T-cell (primary cell): ENCODE measurements at regions not wholly inside any gene's neighbourhood (a gene's known extent, or its start where the extent isn't known, plus 50 kb on each side); places are given as distances from the start of the nearest gene placed in this dataset.

Source experiments
- ATAC-seq, 4 experiments: fragments of 200-7000 bp in 3 of 4; fragments of 150-1000 bp in 1 of 4; cut with Tn5 transposase; replicated peaks in 1 of 4; 1 replicate in 3 of 4; 2 replicates in 1 of 4; pipeline ENCODE4 v1.10.0; 2021; ENCODE audit warnings: moderate library complexity in 3 of 4, mild to moderate bottlenecking in 2 of 4, moderate number of reproducible peaks in 1 of 4
- CTCF ChIA-PET, 2 donors: fragments of 300-600 bp; sonication (Branson Sonifier 250); formaldehyde crosslinking; loops; one replicate each; lab custom pipeline; 2022; ENCODE audit warnings: antibody characterized with exemption in 2 of 2; lab: Charles Lee
- POLR2A ChIA-PET, 2 donors: fragments of 300-600 bp; sonication (Branson Sonifier 250); formaldehyde crosslinking; loops; one replicate each; lab custom pipeline; 2022; ENCODE audit warnings: antibody characterized with exemption in 2 of 2; lab: Charles Lee
- DNase-seq, 35 experiments: peaks; one replicate each; pipeline versions ENCODE4 v3.0.0 to v3.0.0-alpha.2; 2013 to 2023
- H3K27ac ChIP-seq: one replicate; pipeline ENCODE4 v1.5.1; 2013; ENCODE audit warnings: low read length
- H3K27me3 ChIP-seq, 2 experiments: replicated peaks in 1 of 2; 1 replicate in 1 of 2; 2 replicates in 1 of 2; pipeline versions ENCODE4 v1.6.1 to v1.7.0; 2013; ENCODE audit warnings: low read length in 1 of 2, mixed read lengths in 1 of 2; ENCODE audit not compliant: control insufficient read depth in 2 of 2, insufficient read depth in 2 of 2; ENCODE audit errors: extremely low read depth in 1 of 2
- H3K36me3 ChIP-seq, 2 donors: 1 replicate in 1 of 2; 2 replicates in 1 of 2; pipeline versions ENCODE4 v1.6.1 to v1.7.0; 2013; ENCODE audit warnings: low read length in 1 of 2; ENCODE audit not compliant: control insufficient read depth in 2 of 2, insufficient read depth in 1 of 2; ENCODE audit errors: extremely low read depth in 1 of 2
- H3K4me1 ChIP-seq, 2 experiments: 1 replicate in 1 of 2; 2 replicates in 1 of 2; pipeline versions ENCODE4 v1.6.1 to v1.7.0; 2013; ENCODE audit warnings: low read length in 2 of 2, mixed read lengths in 1 of 2; ENCODE audit not compliant: insufficient read depth in 2 of 2, control insufficient read depth in 1 of 2; ENCODE audit errors: extremely low read depth in 1 of 2
- H3K4me3 ChIP-seq, 2 donors: 1 replicate in 1 of 2; 2 replicates in 1 of 2; pipeline versions ENCODE4 v1.5.1 to v1.7.0; 2013; ENCODE audit warnings: mild to moderate bottlenecking in 2 of 2, low read length in 1 of 2, moderate library complexity in 1 of 2; ENCODE audit not compliant: control insufficient read depth in 1 of 2; ENCODE audit errors: extremely low read depth in 1 of 2
- H3K9me3 ChIP-seq: 2 replicates; pipeline ENCODE4 v1.7.0; 2013
- H3K27ac Mint-ChIP-seq, 2 donors: one replicate each; pipeline ENCODE4 v1.8.0; 2020 to 2021; ENCODE audit warnings: mild to moderate bottlenecking in 2 of 2, mixed read lengths in 2 of 2
- H3K27me3 Mint-ChIP-seq, 2 donors: one replicate each; pipeline ENCODE4 v1.8.0; 2021 to 2022; ENCODE audit warnings: mixed read lengths in 2 of 2
- H3K36me3 Mint-ChIP-seq: one replicate; pipeline ENCODE4 v1.8.0; 2021; ENCODE audit warnings: mixed read lengths
- H3K4me1 Mint-ChIP-seq, 3 donors: one replicate each; pipeline ENCODE4 v1.8.0; 2020 to 2022; ENCODE audit warnings: mixed read lengths in 3 of 3, mild to moderate bottlenecking in 1 of 3
- H3K4me3 Mint-ChIP-seq, 3 donors: one replicate each; pipeline ENCODE4 v1.8.0; 2020 to 2022; ENCODE audit warnings: mild to moderate bottlenecking in 3 of 3, mixed read lengths in 3 of 3, moderate library complexity in 3 of 3
- H3K9me3 Mint-ChIP-seq, 3 donors: one replicate each; pipeline ENCODE4 v1.8.0; 2020 to 2022; ENCODE audit warnings: mixed read lengths in 3 of 3
- WGBS: methylation state at CpG from one replicate; pipeline ENCODE4 v1.1.5; 2013; ENCODE audit warnings: missing lambda C conversion rate; ENCODE audit not compliant: insufficient coverage; 5-methylcytosine and 5-hydroxymethylcytosine counted together

DNA sequence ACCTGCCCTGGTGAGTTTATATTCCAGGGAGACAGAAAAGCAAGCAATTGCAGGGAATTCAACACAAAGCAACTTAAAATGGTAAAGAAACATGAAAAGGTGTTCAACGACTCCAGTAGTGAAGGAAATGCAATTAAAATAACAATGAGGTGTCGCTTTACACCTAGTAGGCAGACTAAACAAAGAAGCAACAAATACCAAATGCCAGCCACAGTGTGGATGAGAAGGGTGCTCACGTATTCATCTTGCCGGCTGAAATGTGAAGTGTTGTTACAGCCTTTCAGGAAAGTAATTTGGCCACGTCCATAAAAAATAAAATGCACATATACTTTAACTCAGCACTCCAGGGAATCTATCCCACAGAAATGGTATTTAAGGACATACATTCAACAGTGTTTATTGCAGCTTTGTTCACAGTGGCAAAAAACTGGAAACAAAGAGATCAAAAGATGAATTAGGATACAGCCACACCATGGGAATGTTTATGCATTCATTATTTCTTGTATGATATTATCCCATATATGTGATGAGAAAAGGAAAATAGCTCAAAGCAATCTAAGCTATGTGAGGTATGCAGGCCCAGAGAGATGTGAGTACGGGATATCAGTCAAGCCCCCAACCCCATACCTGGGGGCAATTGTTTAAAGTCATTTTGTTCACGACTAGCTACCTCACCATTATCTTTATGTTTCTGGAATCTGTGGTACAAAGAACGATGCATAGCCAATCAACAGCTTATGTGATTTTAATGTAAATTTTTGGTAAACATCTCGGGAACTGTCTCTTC, 266.0 kb upstream of the SOX4 start:
- ATAC-seq = no peak
- no peaks in the 10 kb centered on the region for H3K9me3 Mint-ChIP-seq

DNA sequence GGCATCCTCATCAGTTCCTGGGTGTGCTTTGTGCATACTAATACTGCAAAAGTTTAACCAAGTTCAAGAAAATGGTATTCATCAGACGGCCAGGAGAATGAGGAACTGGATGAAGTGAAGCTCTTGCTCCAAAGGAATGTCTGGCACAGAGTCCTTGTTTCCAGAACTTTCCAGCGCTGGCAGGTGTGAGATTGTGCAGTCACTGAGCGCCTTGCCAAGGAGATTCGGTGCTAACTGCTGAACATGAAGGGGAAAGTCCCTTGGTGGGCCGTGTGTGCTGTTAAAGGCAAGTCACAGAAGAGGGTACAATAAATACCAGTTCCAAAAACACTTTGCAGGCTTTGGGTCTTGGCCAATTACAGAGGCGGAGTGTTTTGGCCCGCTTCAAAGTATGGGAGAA, 262.3 kb upstream of the SOX4 start:
- Histone ChIP-seq H3K27me3 (peaks cover 0 to 2% of the 10 kb centered on the region in 2 experiments), H3K4me3 (no peak overlapping the region), H3K27ac (no peak overlapping the region), H3K36me3 (no peaks in the 10 kb centered on the region), H3K4me1 (no peaks in the 10 kb centered on the region), H3K9me3 (no peaks in the 10 kb centered on the region)
- no peaks in the 10 kb centered on the region for H3K27me3 Mint-ChIP-seq
- H3K4me3 Mint-ChIP-seq = no peak overlapping the region
- DNase-seq (no peak), ATAC-seq (no peak)
- POLR2A ChIA-PET = no interaction called here
- no peaks in the 10 kb centered on the region for H3K36me3 Mint-ChIP-seq
- H3K4me1 Mint-ChIP-seq = no peaks in the 10 kb centered on the region
- 71% methylated on average over 5 of the region's 7 CpGs for WGBS
- CTCF ChIA-PET = no interaction called here
- no peak overlapping the region for H3K27ac Mint-ChIP-seq
- no peaks in the 10 kb centered on the region for H3K9me3 Mint-ChIP-seq

More for the DNA sequence above, 266.0 kb upstream of the SOX4 start:
- Mint-ChIP-seq H3K27ac (no peak overlapping the region), H3K27me3 (no peaks in the 10 kb centered on the region), H3K4me3 (no peak overlapping the region), H3K36me3 (no peaks in the 10 kb centered on the region), H3K4me1 (no peaks in the 10 kb centered on the region)
- no peaks in the 10 kb centered on the region for H3K36me3 ChIP-seq
- H3K4me1 ChIP-seq = no peaks in the 10 kb centered on the region
- no CpG with 5 or more reads among the region's 9 CpGs for WGBS
- no peak overlapping the region for H3K27ac ChIP-seq
- H3K4me3 ChIP-seq = no peak overlapping the region
- H3K27me3 ChIP-seq = peaks cover 0 to 2% of the 10 kb centered on the region in 2 experiments
- no peak for DNase-seq
- POLR2A ChIA-PET = no interaction called here
- H3K9me3 ChIP-seq = no peaks in the 10 kb centered on the region
- CTCF ChIA-PET = no interaction called here

DNA sequence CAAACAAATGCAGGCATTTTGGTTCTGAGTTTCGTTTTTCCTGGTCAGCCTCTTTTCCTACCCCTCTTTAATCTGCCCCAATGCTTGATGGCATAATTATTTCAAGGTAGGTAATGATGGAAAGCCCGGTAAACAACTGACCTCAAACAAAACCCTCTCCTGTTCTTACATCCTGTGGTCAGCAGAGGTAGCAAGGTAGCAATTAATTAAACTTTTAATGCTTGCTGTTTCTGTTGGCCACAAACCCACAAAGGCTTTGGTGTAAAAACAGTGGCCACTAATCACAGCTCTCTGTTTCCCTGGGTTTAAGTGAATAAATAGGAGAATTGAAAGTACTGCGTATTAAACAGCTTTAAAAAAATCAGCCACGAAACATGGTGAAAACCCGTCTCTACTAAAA, 261.5 kb upstream of the SOX4 start:
- peaks cover 0 to 4% (median 0%) of the 10 kb centered on the region in 3 donors for H3K9me3 Mint-ChIP-seq
- no peaks in the 10 kb centered on the region for H3K4me1 Mint-ChIP-seq
- CTCF ChIA-PET = no interaction called here
- H3K36me3 Mint-ChIP-seq = no peaks in the 10 kb centered on the region
- Histone ChIP-seq H3K36me3 (no peaks in the 10 kb centered on the region), H3K9me3 (no peaks in the 10 kb centered on the region), H3K4me1 (no peaks in the 10 kb centered on the region), H3K4me3 (no peak overlapping the region), H3K27me3 (peaks cover 0 to 2% of the 10 kb centered on the region in 2 experiments), H3K27ac (no peak overlapping the region)
- no peak overlapping the region for H3K27ac Mint-ChIP-seq
- ATAC-seq (no peak), DNase-seq (no peak)
- H3K27me3 Mint-ChIP-seq = no peaks in the 10 kb centered on the region
- POLR2A ChIA-PET = no interaction called here
- no peak overlapping the region for H3K4me3 Mint-ChIP-seq
- WGBS = 94% methylated on average over 3 of the region's 5 CpGs

DNA sequence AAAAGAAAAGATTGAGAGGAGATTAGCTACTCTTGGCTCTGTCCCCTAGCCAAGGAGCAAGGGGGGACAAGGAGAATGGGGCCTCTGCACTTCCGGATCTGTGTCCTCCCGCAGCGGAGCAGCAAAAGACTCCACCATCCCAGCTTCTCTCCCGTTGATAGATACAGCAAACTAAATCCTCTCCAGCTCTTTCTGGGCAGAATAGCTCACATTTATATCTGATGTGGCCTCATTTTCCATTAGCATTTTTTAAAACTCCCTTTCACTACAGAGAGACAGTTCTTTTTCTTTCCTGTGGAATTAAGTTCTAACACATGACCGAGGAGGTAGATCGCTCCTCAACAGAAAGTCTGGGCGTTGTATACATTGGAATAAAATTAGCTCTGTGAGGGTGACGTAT, 260.9 kb upstream of the SOX4 start:
- H3K9me3 ChIP-seq = no peaks in the 10 kb centered on the region
- DNase-seq (no peak), ATAC-seq (no peak)
- no peak overlapping the region for H3K27ac ChIP-seq
- CTCF ChIA-PET = no interaction called here
- no peaks in the 10 kb centered on the region for H3K4me1 ChIP-seq
- Mint-ChIP-seq H3K36me3 (no peaks in the 10 kb centered on the region), H3K4me1 (no peaks in the 10 kb centered on the region), H3K27ac (no peak overlapping the region), H3K27me3 (no peaks in the 10 kb centered on the region), H3K4me3 (no peak overlapping the region), H3K9me3 (peaks cover 4% of the 10 kb centered on the region in 3 donors)
- WGBS = 87% methylated on average over 3 of the region's 8 CpGs
- H3K36me3 ChIP-seq = no peaks in the 10 kb centered on the region
- no peak overlapping the region for H3K4me3 ChIP-seq
- peaks cover 0 to 2% of the 10 kb centered on the region in 2 experiments for H3K27me3 ChIP-seq
- POLR2A ChIA-PET = no interaction called here

DNA sequence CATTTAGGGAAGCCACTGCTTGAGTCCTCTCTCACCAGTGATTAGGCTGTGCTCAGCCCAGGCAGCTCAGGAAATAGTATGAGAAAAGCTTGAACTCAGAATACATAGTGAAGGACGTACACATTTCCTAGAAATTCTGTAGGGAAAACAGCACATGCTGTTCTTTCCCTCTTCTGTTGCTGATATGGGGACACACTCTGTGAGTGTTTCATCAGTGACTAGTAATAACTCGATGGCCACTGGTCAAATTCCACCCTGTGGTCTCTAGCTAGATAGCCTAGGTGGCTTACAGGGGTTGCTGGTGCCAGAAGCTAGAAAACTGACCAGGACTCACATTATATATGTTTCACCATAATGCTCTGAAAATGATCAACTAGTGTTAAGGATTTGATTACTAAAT, 259.8 kb upstream of the SOX4 start:
- Mint-ChIP-seq H3K36me3 (no peaks in the 10 kb centered on the region), H3K4me1 (no peaks in the 10 kb centered on the region), H3K27ac (no peak overlapping the region), H3K4me3 (no peak overlapping the region), H3K27me3 (no peaks in the 10 kb centered on the region), H3K9me3 (peaks cover 4 to 10% (median 4%) of the 10 kb centered on the region in 3 donors)
- no peaks in the 10 kb centered on the region for H3K36me3 ChIP-seq
- no peak for DNase-seq
- H3K4me3 ChIP-seq = no peak overlapping the region
- no peaks in the 10 kb centered on the region for H3K27me3 ChIP-seq
- H3K9me3 ChIP-seq = no peaks in the 10 kb centered on the region
- WGBS = 40% methylated on average over 1 of the region's 2 CpGs
- ChIA-PET POLR2A (no interaction called here), CTCF (no interaction called here)
- H3K27ac ChIP-seq = no peak overlapping the region
- no peaks in the 10 kb centered on the region for H3K4me1 ChIP-seq
- no peak for ATAC-seq

- no peak for ATAC-seq
- 81% methylated on average over 2 of the region's 7 CpGs for WGBS
- Mint-ChIP-seq H3K4me3 (no peak overlapping the region), H3K27me3 (no peaks in the 10 kb centered on the region), H3K9me3 (peaks cover 4 to 10% (median 4%) of the 10 kb centered on the region in 3 donors), H3K36me3 (no peaks in the 10 kb centered on the region), H3K4me1 (no peaks in the 10 kb centered on the region), H3K27ac (no peak overlapping the region)
- ChIA-PET POLR2A (no interaction called here), CTCF (no interaction called here)
- no peak for DNase-seq
- no peaks in the 10 kb centered on the region for H3K4me1 ChIP-seq
- no peaks in the 10 kb centered on the region for H3K9me3 ChIP-seq
- H3K36me3 ChIP-seq = no peaks in the 10 kb centered on the region
- H3K27ac ChIP-seq = no peak overlapping the region
- H3K4me3 ChIP-seq = no peak overlapping the region
- no peaks in the 10 kb centered on the region for H3K27me3 ChIP-seq
These were observed 258.9 kb upstream of the SOX4 start for GRCh38 chr6:21334651-21335050.
